GM23338 (cell line): ENCODE measurements at regions not wholly inside any gene's neighbourhood (a gene's known extent, or its start where the extent isn't known, plus 50 kb on each side); places are given as distances from the start of the nearest gene placed in this dataset.

ENCODE experiments used
- CREB1 ChIP-seq: fragments of 250-450 bp; sonication (Bioruptor Pico); IDR thresholded peaks from 2 replicates; pipeline ENCODE4 v1.5.0; 2020; ENCODE audit warnings: low read depth, mild to moderate bottlenecking, moderate library complexity
- EZH2 ChIP-seq: fragments of 200-600 bp; sonication (generic); IDR thresholded peaks from one replicate; pipeline ENCODE4 v1.8.0; 2017; ENCODE audit warnings: antibody characterized with exemption, mild to moderate bottlenecking, low read depth; ENCODE audit not compliant: unreplicated experiment
- EZH2phosphoT487 ChIP-seq: fragments of 200-600 bp; sonication (generic); IDR thresholded peaks from one replicate; pipeline ENCODE4 v1.8.1; 2018; ENCODE audit warnings: antibody characterized with exemption; ENCODE audit not compliant: unreplicated experiment
- JUNB ChIP-seq: IDR thresholded peaks from one replicate; pipeline ENCODE4 v1.6.1; 2016; ENCODE audit warnings: antibody characterized with exemption; ENCODE audit not compliant: unreplicated experiment
- NANOG ChIP-seq: IDR thresholded peaks from 2 replicates; pipeline ENCODE4 v1.6.1; 2016; ENCODE audit warnings: antibody characterized with exemption, borderline replicate concordance
- POLR2AphosphoS5 ChIP-seq: IDR thresholded peaks from 2 replicates; pipeline ENCODE4 v1.6.1; 2016; ENCODE audit warnings: antibody characterized with exemption, low read depth
- STAT1 ChIP-seq: IDR thresholded peaks from one replicate; pipeline ENCODE4 v1.6.1; 2016; ENCODE audit warnings: antibody characterized with exemption; ENCODE audit not compliant: unreplicated experiment
- ZNF331 ChIP-seq: fragments of 250-450 bp; sonication (Bioruptor Pico); IDR thresholded peaks from 2 replicates; pipeline ENCODE4 v1.5.0; 2020; ENCODE audit warnings: low read depth, mild to moderate bottlenecking, moderate library complexity
- TF ChIP-seq, protein P1 (sequence below), 2 experiments: fragments of 200-600 bp in 1 of 2; sonication (generic) in 1 of 2; conservative IDR thresholded peaks; 2 replicates each; pipeline versions ENCODE4 v1.5.1 to v1.6.1; 2016 to 2017; ENCODE audit warnings: antibody characterized with exemption in 2 of 2, low read depth in 2 of 2, mild to moderate bottlenecking in 2 of 2, moderate library complexity in 1 of 2
- TF ChIP-seq, protein P2 (sequence below): IDR thresholded peaks from one replicate; pipeline ENCODE4 v1.6.1; 2018; ENCODE audit warnings: antibody characterized with exemption; ENCODE audit not compliant: unreplicated experiment
- TF ChIP-seq, protein P3 (sequence below): IDR thresholded peaks from 2 replicates; pipeline ENCODE4 v1.6.1; 2016; ENCODE audit warnings: antibody characterized with exemption
- TF ChIP-seq, protein P4 (sequence below): fragments of 250-450 bp; sonication (Bioruptor Pico); IDR thresholded peaks from 2 replicates; pipeline ENCODE4 v1.5.0; 2020; ENCODE audit warnings: mild to moderate bottlenecking, moderate library complexity

DNA sequence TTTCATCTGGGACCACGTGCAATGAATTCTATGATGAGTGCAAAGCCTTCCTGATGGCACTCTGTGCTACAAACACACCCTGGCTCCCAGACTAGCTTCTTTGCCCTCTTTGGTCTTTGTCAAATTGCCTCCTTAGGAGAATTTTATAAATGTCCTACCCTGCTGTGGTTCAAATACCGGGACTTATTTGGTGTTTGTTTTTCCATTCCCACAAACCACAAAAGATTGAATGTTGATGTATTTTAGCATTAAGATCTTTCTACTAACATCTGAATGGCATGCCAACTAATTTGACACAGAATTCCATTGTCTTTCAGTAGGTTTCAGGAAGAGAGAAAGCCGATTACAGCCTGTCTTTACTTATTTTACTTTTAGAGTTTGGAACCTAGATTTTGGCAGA is 424.2 kb upstream of the SLC35B3 start:
- TF ChIP-seq, protein P1, sequence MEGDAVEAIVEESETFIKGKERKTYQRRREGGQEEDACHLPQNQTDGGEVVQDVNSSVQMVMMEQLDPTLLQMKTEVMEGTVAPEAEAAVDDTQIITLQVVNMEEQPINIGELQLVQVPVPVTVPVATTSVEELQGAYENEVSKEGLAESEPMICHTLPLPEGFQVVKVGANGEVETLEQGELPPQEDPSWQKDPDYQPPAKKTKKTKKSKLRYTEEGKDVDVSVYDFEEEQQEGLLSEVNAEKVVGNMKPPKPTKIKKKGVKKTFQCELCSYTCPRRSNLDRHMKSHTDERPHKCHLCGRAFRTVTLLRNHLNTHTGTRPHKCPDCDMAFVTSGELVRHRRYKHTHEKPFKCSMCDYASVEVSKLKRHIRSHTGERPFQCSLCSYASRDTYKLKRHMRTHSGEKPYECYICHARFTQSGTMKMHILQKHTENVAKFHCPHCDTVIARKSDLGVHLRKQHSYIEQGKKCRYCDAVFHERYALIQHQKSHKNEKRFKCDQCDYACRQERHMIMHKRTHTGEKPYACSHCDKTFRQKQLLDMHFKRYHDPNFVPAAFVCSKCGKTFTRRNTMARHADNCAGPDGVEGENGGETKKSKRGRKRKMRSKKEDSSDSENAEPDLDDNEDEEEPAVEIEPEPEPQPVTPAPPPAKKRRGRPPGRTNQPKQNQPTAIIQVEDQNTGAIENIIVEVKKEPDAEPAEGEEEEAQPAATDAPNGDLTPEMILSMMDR (conservative IDR thresholded peaks at IDR 0.05; ENCODE audit: low read depth in 2 of 2), result no peak
- no peak for TF ChIP-seq POLR2AphosphoS5
- TF ChIP-seq, protein P2, sequence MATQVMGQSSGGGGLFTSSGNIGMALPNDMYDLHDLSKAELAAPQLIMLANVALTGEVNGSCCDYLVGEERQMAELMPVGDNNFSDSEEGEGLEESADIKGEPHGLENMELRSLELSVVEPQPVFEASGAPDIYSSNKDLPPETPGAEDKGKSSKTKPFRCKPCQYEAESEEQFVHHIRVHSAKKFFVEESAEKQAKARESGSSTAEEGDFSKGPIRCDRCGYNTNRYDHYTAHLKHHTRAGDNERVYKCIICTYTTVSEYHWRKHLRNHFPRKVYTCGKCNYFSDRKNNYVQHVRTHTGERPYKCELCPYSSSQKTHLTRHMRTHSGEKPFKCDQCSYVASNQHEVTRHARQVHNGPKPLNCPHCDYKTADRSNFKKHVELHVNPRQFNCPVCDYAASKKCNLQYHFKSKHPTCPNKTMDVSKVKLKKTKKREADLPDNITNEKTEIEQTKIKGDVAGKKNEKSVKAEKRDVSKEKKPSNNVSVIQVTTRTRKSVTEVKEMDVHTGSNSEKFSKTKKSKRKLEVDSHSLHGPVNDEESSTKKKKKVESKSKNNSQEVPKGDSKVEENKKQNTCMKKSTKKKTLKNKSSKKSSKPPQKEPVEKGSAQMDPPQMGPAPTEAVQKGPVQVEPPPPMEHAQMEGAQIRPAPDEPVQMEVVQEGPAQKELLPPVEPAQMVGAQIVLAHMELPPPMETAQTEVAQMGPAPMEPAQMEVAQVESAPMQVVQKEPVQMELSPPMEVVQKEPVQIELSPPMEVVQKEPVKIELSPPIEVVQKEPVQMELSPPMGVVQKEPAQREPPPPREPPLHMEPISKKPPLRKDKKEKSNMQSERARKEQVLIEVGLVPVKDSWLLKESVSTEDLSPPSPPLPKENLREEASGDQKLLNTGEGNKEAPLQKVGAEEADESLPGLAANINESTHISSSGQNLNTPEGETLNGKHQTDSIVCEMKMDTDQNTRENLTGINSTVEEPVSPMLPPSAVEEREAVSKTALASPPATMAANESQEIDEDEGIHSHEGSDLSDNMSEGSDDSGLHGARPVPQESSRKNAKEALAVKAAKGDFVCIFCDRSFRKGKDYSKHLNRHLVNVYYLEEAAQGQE, result no peak
- TF ChIP-seq EZH2, result no peak
- no peak for TF ChIP-seq CREB1 (CRISPR knock-in tag)
- no peak for TF ChIP-seq JUNB
- TF ChIP-seq ZNF331 (CRISPR knock-in tag), result no peak
- no peak for TF ChIP-seq STAT1
- TF ChIP-seq EZH2phosphoT487, result no peak
- no peak for TF ChIP-seq NANOG
- TF ChIP-seq, protein P3, sequence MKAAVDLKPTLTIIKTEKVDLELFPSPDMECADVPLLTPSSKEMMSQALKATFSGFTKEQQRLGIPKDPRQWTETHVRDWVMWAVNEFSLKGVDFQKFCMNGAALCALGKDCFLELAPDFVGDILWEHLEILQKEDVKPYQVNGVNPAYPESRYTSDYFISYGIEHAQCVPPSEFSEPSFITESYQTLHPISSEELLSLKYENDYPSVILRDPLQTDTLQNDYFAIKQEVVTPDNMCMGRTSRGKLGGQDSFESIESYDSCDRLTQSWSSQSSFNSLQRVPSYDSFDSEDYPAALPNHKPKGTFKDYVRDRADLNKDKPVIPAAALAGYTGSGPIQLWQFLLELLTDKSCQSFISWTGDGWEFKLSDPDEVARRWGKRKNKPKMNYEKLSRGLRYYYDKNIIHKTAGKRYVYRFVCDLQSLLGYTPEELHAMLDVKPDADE, result no peak
- TF ChIP-seq, protein P4, sequence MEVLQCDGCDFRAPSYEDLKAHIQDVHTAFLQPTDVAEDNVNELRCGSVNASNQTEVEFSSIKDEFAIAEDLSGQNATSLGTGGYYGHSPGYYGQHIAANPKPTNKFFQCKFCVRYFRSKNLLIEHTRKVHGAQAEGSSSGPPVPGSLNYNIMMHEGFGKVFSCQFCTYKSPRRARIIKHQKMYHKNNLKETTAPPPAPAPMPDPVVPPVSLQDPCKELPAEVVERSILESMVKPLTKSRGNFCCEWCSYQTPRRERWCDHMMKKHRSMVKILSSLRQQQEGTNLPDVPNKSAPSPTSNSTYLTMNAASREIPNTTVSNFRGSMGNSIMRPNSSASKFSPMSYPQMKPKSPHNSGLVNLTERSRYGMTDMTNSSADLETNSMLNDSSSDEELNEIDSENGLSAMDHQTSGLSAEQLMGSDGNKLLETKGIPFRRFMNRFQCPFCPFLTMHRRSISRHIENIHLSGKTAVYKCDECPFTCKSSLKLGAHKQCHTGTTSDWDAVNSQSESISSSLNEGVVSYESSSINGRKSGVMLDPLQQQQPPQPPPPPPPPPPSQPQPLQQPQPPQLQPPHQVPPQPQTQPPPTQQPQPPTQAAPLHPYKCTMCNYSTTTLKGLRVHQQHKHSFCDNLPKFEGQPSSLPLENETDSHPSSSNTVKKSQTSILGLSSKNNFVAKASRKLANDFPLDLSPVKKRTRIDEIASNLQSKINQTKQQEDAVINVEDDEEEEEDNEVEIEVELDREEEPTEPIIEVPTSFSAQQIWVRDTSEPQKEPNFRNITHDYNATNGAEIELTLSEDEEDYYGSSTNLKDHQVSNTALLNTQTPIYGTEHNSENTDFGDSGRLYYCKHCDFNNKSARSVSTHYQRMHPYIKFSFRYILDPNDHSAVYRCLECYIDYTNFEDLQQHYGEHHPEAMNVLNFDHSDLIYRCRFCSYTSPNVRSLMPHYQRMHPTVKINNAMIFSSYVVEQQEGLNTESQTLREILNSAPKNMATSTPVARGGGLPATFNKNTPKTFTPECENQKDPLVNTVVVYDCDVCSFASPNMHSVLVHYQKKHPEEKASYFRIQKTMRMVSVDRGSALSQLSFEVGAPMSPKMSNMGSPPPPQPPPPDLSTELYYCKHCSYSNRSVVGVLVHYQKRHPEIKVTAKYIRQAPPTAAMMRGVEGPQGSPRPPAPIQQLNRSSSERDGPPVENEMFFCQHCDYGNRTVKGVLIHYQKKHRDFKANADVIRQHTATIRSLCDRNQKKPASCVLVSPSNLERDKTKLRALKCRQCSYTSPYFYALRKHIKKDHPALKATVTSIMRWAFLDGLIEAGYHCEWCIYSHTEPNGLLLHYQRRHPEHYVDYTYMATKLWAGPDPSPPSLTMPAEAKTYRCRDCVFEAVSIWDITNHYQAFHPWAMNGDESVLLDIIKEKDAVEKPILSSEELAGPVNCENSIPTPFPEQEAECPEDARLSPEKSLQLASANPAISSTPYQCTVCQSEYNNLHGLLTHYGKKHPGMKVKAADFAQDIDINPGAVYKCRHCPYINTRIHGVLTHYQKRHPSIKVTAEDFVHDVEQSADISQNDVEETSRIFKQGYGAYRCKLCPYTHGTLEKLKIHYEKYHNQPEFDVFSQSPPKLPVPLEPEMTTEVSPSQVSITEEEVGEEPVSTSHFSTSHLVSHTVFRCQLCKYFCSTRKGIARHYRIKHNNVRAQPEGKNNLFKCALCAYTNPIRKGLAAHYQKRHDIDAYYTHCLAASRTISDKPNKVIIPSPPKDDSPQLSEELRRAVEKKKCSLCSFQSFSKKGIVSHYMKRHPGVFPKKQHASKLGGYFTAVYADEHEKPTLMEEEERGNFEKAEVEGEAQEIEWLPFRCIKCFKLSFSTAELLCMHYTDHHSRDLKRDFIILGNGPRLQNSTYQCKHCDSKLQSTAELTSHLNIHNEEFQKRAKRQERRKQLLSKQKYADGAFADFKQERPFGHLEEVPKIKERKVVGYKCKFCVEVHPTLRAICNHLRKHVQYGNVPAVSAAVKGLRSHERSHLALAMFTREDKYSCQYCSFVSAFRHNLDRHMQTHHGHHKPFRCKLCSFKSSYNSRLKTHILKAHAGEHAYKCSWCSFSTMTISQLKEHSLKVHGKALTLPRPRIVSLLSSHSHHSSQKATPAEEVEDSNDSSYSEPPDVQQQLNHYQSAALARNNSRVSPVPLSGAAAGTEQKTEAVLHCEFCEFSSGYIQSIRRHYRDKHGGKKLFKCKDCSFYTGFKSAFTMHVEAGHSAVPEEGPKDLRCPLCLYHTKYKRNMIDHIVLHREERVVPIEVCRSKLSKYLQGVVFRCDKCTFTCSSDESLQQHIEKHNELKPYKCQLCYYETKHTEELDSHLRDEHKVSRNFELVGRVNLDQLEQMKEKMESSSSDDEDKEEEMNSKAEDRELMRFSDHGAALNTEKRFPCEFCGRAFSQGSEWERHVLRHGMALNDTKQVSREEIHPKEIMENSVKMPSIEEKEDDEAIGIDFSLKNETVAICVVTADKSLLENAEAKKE (CRISPR knock-in tag), result no peak
